ENCODE measurements at regions not wholly inside any gene's neighbourhood (a gene's known extent, or its start where the extent isn't known, plus 50 kb on each side); places are given as distances from the start of the nearest gene placed in this dataset.

- H3K27ac Mint-ChIP-seq, result no peak overlapping the region
- H3K4me1 Mint-ChIP-seq, result no peaks in the 10 kb centered on the region
- DNase-seq (ENCODE audit: low spot score in 2 of 2, unreplicated experiment in 2 of 2), result no peak
- peaks cover 7% of the 10 kb centered on the region for H3K9me3 Mint-ChIP-seq
- no peak overlapping the region for H3K4me3 Mint-ChIP-seq
- no peaks in the 10 kb centered on the region for H3K27me3 Mint-ChIP-seq (ENCODE audit: low read depth)
- peaks cover 3% of the 10 kb centered on the region for H3K36me3 Mint-ChIP-seq
- TF ChIP-seq CTCF (IDR thresholded peaks at IDR 0.05; ENCODE audit: unreplicated experiment), result no peak
Observed at GRCh38 chr17:13793951-13794350, 192.2 kb upstream of the HS3ST3A1 start.

GRCh38 chr17:13797863-13798262 lies 196.1 kb upstream of the HS3ST3A1 start:
- Mint-ChIP-seq H3K27me3 (ENCODE audit: low read depth) (no peaks in the 10 kb centered on the region), H3K27ac (no peak overlapping the region), H3K4me1 (peaks cover 5% of the 10 kb centered on the region), H3K36me3 (no peaks in the 10 kb centered on the region), H3K9me3 (no peaks in the 10 kb centered on the region), H3K4me3 (no peak overlapping the region)
- no peak for TF ChIP-seq CTCF (IDR thresholded peaks at IDR 0.05; ENCODE audit: unreplicated experiment)
- no peak for DNase-seq (ENCODE audit: low spot score in 2 of 2, unreplicated experiment in 2 of 2)

GRCh38 chr17:13806092-13806491 lies 204.4 kb upstream of the HS3ST3A1 start:
- peaks cover 14% of the 10 kb centered on the region for H3K4me1 Mint-ChIP-seq

GRCh38 chr17:13807103-13807502 lies 205.4 kb upstream of the HS3ST3A1 start:
- Mint-ChIP-seq H3K27ac (no peak overlapping the region), H3K27me3 (ENCODE audit: low read depth) (no peaks in the 10 kb centered on the region), H3K4me1 (peaks cover 16% of the 10 kb centered on the region), H3K36me3 (peaks cover 1% of the 10 kb centered on the region), H3K4me3 (no peak overlapping the region), H3K9me3 (peaks cover 4% of the 10 kb centered on the region)
- DNase-seq (ENCODE audit: low spot score in 2 of 2, unreplicated experiment in 2 of 2), result no peak
- TF ChIP-seq CTCF (IDR thresholded peaks at IDR 0.05; ENCODE audit: unreplicated experiment), result no peak

More at GRCh38 chr17:13806092-13806491, 204.4 kb upstream of the HS3ST3A1 start:
- no peak overlapping the region for H3K27ac Mint-ChIP-seq
- no peak for TF ChIP-seq CTCF (IDR thresholded peaks at IDR 0.05; ENCODE audit: unreplicated experiment)
- H3K4me3 Mint-ChIP-seq, result no peak overlapping the region
- no peak for DNase-seq (ENCODE audit: low spot score in 2 of 2, unreplicated experiment in 2 of 2)
- H3K36me3 Mint-ChIP-seq, result peaks cover 1% of the 10 kb centered on the region
- no peaks in the 10 kb centered on the region for H3K27me3 Mint-ChIP-seq (ENCODE audit: low read depth)
- H3K9me3 Mint-ChIP-seq, result peaks cover 4% of the 10 kb centered on the region

- H3K9me3 Mint-ChIP-seq, result peaks cover 14% of the 10 kb centered on the region
- peaks cover 5% of the 10 kb centered on the region for H3K36me3 Mint-ChIP-seq
- H3K27me3 Mint-ChIP-seq (ENCODE audit: low read depth), result no peaks in the 10 kb centered on the region
- peaks cover 10% of the 10 kb centered on the region for H3K4me1 Mint-ChIP-seq
- H3K27ac Mint-ChIP-seq, result no peak overlapping the region
- TF ChIP-seq CTCF (IDR thresholded peaks at IDR 0.05; ENCODE audit: unreplicated experiment), result no peak
- H3K4me3 Mint-ChIP-seq, result no peak overlapping the region
- DNase-seq (ENCODE audit: low spot score in 2 of 2, unreplicated experiment in 2 of 2), result no peak
Observed at GRCh38 chr17:13812350-13812749, 210.6 kb upstream of the HS3ST3A1 start.

All from mesothelial cell of epicardium (in vitro differentiated cells).